ENCODE measurements at regions not wholly inside any gene's neighbourhood (a gene's known extent, or its start where the extent isn't known, plus 50 kb on each side); places are given as distances from the start of the nearest gene placed in this dataset.

- TF ChIP-seq CTCF (IDR thresholded peaks at IDR 0.05) (no peak), POLR2A (IDR thresholded peaks at IDR 0.05) (no peak)
Measured at GRCh38 chr4:147039976-147040575, 94.4 kb upstream of the TTC29 start.

Measured in Peyer's patch (tissue), 4 donors.